NOMO-1 treated with dmso at 0.1 percent for 144 hours (cell line): ENCODE measurements at regions not wholly inside any gene's neighbourhood (a gene's known extent, or its start where the extent isn't known, plus 50 kb on each side); places are given as distances from the start of the nearest gene placed in this dataset.
"Not testable (repeated sequence)": the region's sequence is repeated elsewhere in the genome, so short reads cannot be mapped to it uniquely, and the experiment has no call there.

Experiments
- DNase-seq: peaks from one replicate; lab custom pipeline; 2025; ENCODE audit not compliant: unreplicated experiment; lab: John Stamatoyannopoulos, UW

GRCh38 chr1:121443001-121443540, 258.3 kb downstream of the SRGAP2C start:
- no peak for DNase-seq

- DNase-seq = no peak
These were observed 259.3 kb downstream of the SRGAP2C start for GRCh38 chr1:121444096-121444495.

- peak; percentile 4 for DNase-seq
These were observed 260.9 kb downstream of the SRGAP2C start for GRCh38 chr1:121445679-121446078.

- not testable (repeated sequence) for DNase-seq
These were observed 262.6 kb downstream of the SRGAP2C start for GRCh38 chr1:121447280-121447923.

GRCh38 chr1:121448064-121448463, 263.3 kb downstream of the SRGAP2C start:
- not testable (repeated sequence) for DNase-seq

GRCh38 chr1:121448851-121449250, 264.1 kb downstream of the SRGAP2C start:
- no peak for DNase-seq

GRCh38 chr1:121452484-121452883, 267.7 kb downstream of the SRGAP2C start:
- no peak for DNase-seq

- DNase-seq = peak; percentile 79
These were observed 273.7 kb downstream of the SRGAP2C start for GRCh38 chr1:121458291-121459048.

GRCh38 chr1:121459235-121459634, 274.5 kb downstream of the SRGAP2C start:
- DNase-seq = no peak

- not testable (repeated sequence) for DNase-seq
These were observed 284.6 kb downstream of the SRGAP2C start for GRCh38 chr1:121469395-121469794.

GRCh38 chr1:121470401-121470800, 285.6 kb downstream of the SRGAP2C start:
- not testable (repeated sequence) for DNase-seq

GRCh38 chr1:121471523-121471922, 286.7 kb downstream of the SRGAP2C start:
- DNase-seq = no peak

- DNase-seq = no peak
These were observed 287.2 kb downstream of the SRGAP2C start for GRCh38 chr1:121472017-121472416.

GRCh38 chr1:121483234-121483633, 298.5 kb downstream of the SRGAP2C start:
- no peak for DNase-seq

- no peak for DNase-seq
These were observed 299.2 kb downstream of the SRGAP2C start for GRCh38 chr1:121483961-121484424.

GRCh38 chr1:121494796-121495195, 310.0 kb downstream of the SRGAP2C start:
- DNase-seq = not testable (repeated sequence)

GRCh38 chr1:121511455-121511854, 326.7 kb downstream of the SRGAP2C start:
- DNase-seq = peak; percentile 35

GRCh38 chr1:121511876-121512275, 327.1 kb downstream of the SRGAP2C start:
- peak; percentile 11 for DNase-seq

GRCh38 chr1:121515235-121515634, 330.5 kb downstream of the SRGAP2C start:
- no peak for DNase-seq

GRCh38 chr1:121516234-121516967, 331.6 kb downstream of the SRGAP2C start:
- peak; percentile 80 for DNase-seq

GRCh38 chr1:121517586-121518230, 332.9 kb downstream of the SRGAP2C start:
- DNase-seq = peak; percentile 15
